Ishikawa (cell line): ENCODE measurements at regions not wholly inside any gene's neighbourhood (a gene's known extent, or its start where the extent isn't known, plus 50 kb on each side); places are given as distances from the start of the nearest gene placed in this dataset.

Source experiments
- CREB1 ChIP-seq: IDR thresholded peaks from 2 replicates; pipeline ENCODE4 v1.6.1; 2012; ENCODE audit warnings: low read depth
- MAX ChIP-seq: IDR thresholded peaks from 2 replicates; pipeline ENCODE4 v1.6.1; 2012
- TAF1 ChIP-seq: IDR thresholded peaks from 2 replicates; pipeline ENCODE4 v1.6.1; 2012; ENCODE audit warnings: low read depth, mild to moderate bottlenecking

- TF ChIP-seq CREB1 (no peak), TAF1 (no peak), MAX (no peak)
Observed at GRCh38 chr4:52234561-52235440, 183.7 kb downstream of the SPATA18 start.
